Endothelial cell of umbilical vein (primary cell): ENCODE measurements at regions not wholly inside any gene's neighbourhood (a gene's known extent, or its start where the extent isn't known, plus 50 kb on each side); places are given as distances from the start of the nearest gene placed in this dataset.

Experiments used
- BruUV-seq: library from RNA; stranded (reverse); fragments of 400-500 nt; replicated peaks from 2 replicates; lab custom pipeline; 2021; lab: Mats Ljungman, UMichigan
- CTCF ChIA-PET: fragments of 300-600, 350-600 bp; sonication (Branson Sonifier 250); formaldehyde crosslinking; loops from one replicate; lab custom pipeline; 2021; ENCODE audit warnings: antibody characterized with exemption, inconsistent platforms; lab: Charles Lee
- POLR2A ChIA-PET: fragments of 300-600, 350-600 bp; sonication (Branson Sonifier 250); formaldehyde crosslinking; loops from one replicate; lab custom pipeline; 2021; ENCODE audit warnings: antibody characterized with exemption, inconsistent platforms; lab: Charles Lee
- DNase-seq: peaks from one replicate; pipeline ENCODE4 v3.0.0-alpha.2; 2011; ENCODE audit warnings: low read depth, low spot score
- FAIRE-seq: peaks from 2 replicates; lab custom pipeline; 2011; peaks lifted over from hg19 to GRCh38; lab: Jason Lieb, UNC
- H2AFZ ChIP-seq: 2 replicates; pipeline ENCODE4 v1.6.0; 2012; ENCODE audit warnings: low read depth, low read length, control low read depth, inconsistent platforms
- H3K27ac ChIP-seq: 2 replicates; pipeline ENCODE4 v1.5.1; 2011; ENCODE audit warnings: low read depth, mild to moderate bottlenecking, control low read depth, low read length, moderate library complexity; ENCODE audit not compliant: insufficient read depth
- H3K27me3 ChIP-seq, 2 experiments: 2 replicates each; pipeline versions ENCODE4 v1.6.0 to v1.6.1; 2011; ENCODE audit warnings: low read length in 2 of 2, mixed read lengths in 1 of 2; ENCODE audit not compliant: control insufficient read depth in 2 of 2, insufficient read depth in 2 of 2
- H3K36me3 ChIP-seq, 2 experiments: 2 replicates in 1 of 2; 3 replicates in 1 of 2; pipeline ENCODE4 v1.5.1; 2011; ENCODE audit warnings: low read length in 2 of 2, mild to moderate bottlenecking in 1 of 2, moderate library complexity in 1 of 2; ENCODE audit not compliant: control insufficient read depth in 2 of 2, insufficient read depth in 2 of 2; ENCODE audit errors: extremely low read depth in 1 of 2
- H3K4me1 ChIP-seq: 3 replicates; pipeline ENCODE4 v1.5.1; 2011; ENCODE audit warnings: mild to moderate bottlenecking, low read length; ENCODE audit not compliant: control insufficient read depth, insufficient read depth; ENCODE audit errors: extremely low read depth
- H3K4me2 ChIP-seq: 2 replicates; pipeline ENCODE4 v1.6.1; 2011; ENCODE audit warnings: low read length, control low read depth, mixed read lengths; ENCODE audit not compliant: insufficient read depth
- H3K4me3 ChIP-seq, 3 experiments: fragments of 200-600 bp in 1 of 3; sonication (generic), shearing (Covaris generic) in 1 of 3; replicated peaks in 1 of 3; 2 replicates each; pipeline ENCODE4 v1.5.1; 2011 to 2016; ENCODE audit warnings: control low read depth in 3 of 3, low read length in 3 of 3, mild to moderate bottlenecking in 2 of 3, inconsistent platforms in 1 of 3, low read depth in 1 of 3, moderate library complexity in 1 of 3; ENCODE audit not compliant: insufficient read depth in 1 of 3
- H3K79me2 ChIP-seq: 2 replicates; pipeline ENCODE4 v1.6.0; 2012; ENCODE audit warnings: low read length, inconsistent platforms; ENCODE audit not compliant: control insufficient read depth, insufficient read depth
- H3K9ac ChIP-seq: replicated peaks from 2 replicates; pipeline ENCODE3; 2011; ENCODE audit warnings: low read length, control low read depth; ENCODE audit not compliant: insufficient read depth; ENCODE audit errors: extremely low read depth
- H3K9me1 ChIP-seq: replicated peaks from 3 replicates; pipeline ENCODE4 v1.6.0; 2011; ENCODE audit warnings: mild to moderate bottlenecking, low read length; ENCODE audit not compliant: control insufficient read depth, insufficient read depth; ENCODE audit errors: extremely low read depth
- H3K9me3 ChIP-seq: replicated peaks from 2 replicates; pipeline ENCODE4 v1.5.1; 2012; ENCODE audit warnings: low read length, inconsistent platforms; ENCODE audit not compliant: control insufficient read depth, insufficient read depth
- H4K20me1 ChIP-seq: replicated peaks from 2 replicates; pipeline ENCODE3; 2011; ENCODE audit warnings: mild to moderate bottlenecking, low read length; ENCODE audit not compliant: control insufficient read depth, insufficient read depth; ENCODE audit errors: extremely low read depth
- EZH2 ChIP-seq: IDR thresholded peaks from 2 replicates; pipeline ENCODE4 v1.6.1; 2012; ENCODE audit warnings: borderline replicate concordance, low read depth, mild to moderate bottlenecking, moderate library complexity, low read length, inconsistent platforms; ENCODE audit not compliant: severe bottlenecking
- FOS ChIP-seq: IDR thresholded peaks from 2 replicates; pipeline ENCODE4 v1.6.1; 2011; ENCODE audit warnings: mild to moderate bottlenecking, low read length, moderate library complexity, borderline replicate concordance; ENCODE audit not compliant: insufficient read depth
- GATA2 ChIP-seq: IDR thresholded peaks from 2 replicates; pipeline ENCODE4 v1.7.0; 2011; ENCODE audit warnings: low read depth, mild to moderate bottlenecking, moderate library complexity, mixed read lengths, low read length; ENCODE audit not compliant: insufficient read length, insufficient read depth
- JUN ChIP-seq: IDR thresholded peaks from 2 replicates; pipeline ENCODE4 v1.6.1; 2011; ENCODE audit warnings: borderline replicate concordance, low read depth; ENCODE audit not compliant: insufficient read length, insufficient read depth
- MYC ChIP-seq: IDR thresholded peaks from one replicate; pipeline ENCODE4 v1.6.1; 2011; ENCODE audit warnings: mild to moderate bottlenecking, low read depth, low read length
- POLR2A ChIP-seq: IDR thresholded peaks from 2 replicates; pipeline ENCODE4 v1.6.1; 2012; ENCODE audit warnings: low read depth, mild to moderate bottlenecking, control low read depth, low read length
- POLR2AphosphoS5 ChIP-seq: IDR thresholded peaks from 2 replicates; pipeline ENCODE4 v1.6.1; 2012; ENCODE audit warnings: low read depth, mild to moderate bottlenecking, control low read depth, low read length, moderate library complexity; ENCODE audit not compliant: insufficient read depth
- dilution Hi-C: fragments of 300-500 bp; cut with MboI; formaldehyde crosslinking; loops from one replicate; pipeline ENCODE4 v1.15.0; 2019; ENCODE audit warnings: low sequenced_read_pairs; ENCODE audit not compliant: extremely low pct_ligation_motif_present
- intact Hi-C: fragments of 100-400 bp; cut with micrococcal nuclease; formaldehyde crosslinking; loops from one replicate; pipeline ENCODE4 v1.10.0; 2022
- TF ChIP-seq, protein P1 (sequence below), 2 donors: IDR thresholded peaks; 1 replicate in 1 of 2; 2 replicates in 1 of 2; pipeline ENCODE4 v1.5.1; 2011; ENCODE audit warnings: low read length in 2 of 2, mild to moderate bottlenecking in 2 of 2, moderate library complexity in 2 of 2, control low read depth in 1 of 2, inconsistent platforms in 1 of 2, low read depth in 1 of 2; ENCODE audit not compliant: insufficient read depth in 1 of 2; ENCODE audit errors: extremely low read depth in 1 of 2
- TF ChIP-seq, protein P2 (sequence below): IDR thresholded peaks from 2 replicates; pipeline ENCODE4 v1.6.1; 2011; ENCODE audit not compliant: insufficient read depth, insufficient read length

DNA sequence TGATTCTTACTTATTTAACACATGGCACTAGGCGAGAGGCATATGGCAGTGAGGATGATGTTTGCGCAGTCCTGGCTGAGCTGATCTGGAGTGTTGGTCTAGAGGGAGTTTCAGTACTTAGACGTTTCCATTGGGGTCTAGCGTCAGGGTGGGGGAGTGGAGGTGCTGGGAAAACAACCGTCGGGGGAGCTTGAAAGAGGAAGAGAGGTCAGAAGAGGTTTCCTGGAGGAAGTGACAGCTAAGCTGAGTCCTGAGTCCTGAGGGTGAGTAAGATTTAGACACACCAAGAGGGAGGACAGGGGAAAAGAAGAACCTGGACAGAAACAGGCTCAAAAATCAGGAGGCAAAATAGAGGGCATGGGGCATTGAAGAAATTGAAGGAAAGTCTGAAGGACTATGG, 81.4 kb downstream of the ALOX5AP start:
- no peak overlapping the region for H3K4me3 ChIP-seq
- H3K9me1 ChIP-seq = no peaks in the 10 kb centered on the region
- DNase-seq (peak; percentile 81), FAIRE-seq (peak; percentile 89)
- peak overlapping the region; percentile 50 for H3K9ac ChIP-seq
- H2AFZ ChIP-seq = peak overlapping the region; percentile 90
- H3K36me3 ChIP-seq = no peaks in the 10 kb centered on the region
- no TSS peak for BruUV-seq
- peak; percentile 59 for TF ChIP-seq POLR2AphosphoS5
- TF ChIP-seq, protein P1, sequence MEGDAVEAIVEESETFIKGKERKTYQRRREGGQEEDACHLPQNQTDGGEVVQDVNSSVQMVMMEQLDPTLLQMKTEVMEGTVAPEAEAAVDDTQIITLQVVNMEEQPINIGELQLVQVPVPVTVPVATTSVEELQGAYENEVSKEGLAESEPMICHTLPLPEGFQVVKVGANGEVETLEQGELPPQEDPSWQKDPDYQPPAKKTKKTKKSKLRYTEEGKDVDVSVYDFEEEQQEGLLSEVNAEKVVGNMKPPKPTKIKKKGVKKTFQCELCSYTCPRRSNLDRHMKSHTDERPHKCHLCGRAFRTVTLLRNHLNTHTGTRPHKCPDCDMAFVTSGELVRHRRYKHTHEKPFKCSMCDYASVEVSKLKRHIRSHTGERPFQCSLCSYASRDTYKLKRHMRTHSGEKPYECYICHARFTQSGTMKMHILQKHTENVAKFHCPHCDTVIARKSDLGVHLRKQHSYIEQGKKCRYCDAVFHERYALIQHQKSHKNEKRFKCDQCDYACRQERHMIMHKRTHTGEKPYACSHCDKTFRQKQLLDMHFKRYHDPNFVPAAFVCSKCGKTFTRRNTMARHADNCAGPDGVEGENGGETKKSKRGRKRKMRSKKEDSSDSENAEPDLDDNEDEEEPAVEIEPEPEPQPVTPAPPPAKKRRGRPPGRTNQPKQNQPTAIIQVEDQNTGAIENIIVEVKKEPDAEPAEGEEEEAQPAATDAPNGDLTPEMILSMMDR (IDR thresholded peaks at IDR 0.05; ENCODE audit: extremely low read depth in 1 of 2, insufficient read depth in 1 of 2, low read depth in 1 of 2, low read length in 2 of 2) = no peak
- TF ChIP-seq, protein P2, sequence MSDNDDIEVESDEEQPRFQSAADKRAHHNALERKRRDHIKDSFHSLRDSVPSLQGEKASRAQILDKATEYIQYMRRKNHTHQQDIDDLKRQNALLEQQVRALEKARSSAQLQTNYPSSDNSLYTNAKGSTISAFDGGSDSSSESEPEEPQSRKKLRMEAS = no peak
- TF ChIP-seq JUN = peak; percentile 29
- TF ChIP-seq EZH2 = no peak
- no peak for TF ChIP-seq GATA2
- no peak for TF ChIP-seq MYC
- TF ChIP-seq FOS = peak; percentile 84
- no peak for TF ChIP-seq POLR2A
- peak overlapping the region; percentile 87 for H3K27ac ChIP-seq
- H3K9me3 ChIP-seq = no peaks in the 10 kb centered on the region
- peak overlapping the region; percentile 61 for H3K4me2 ChIP-seq
- dilution Hi-C loops (no loop called here), intact Hi-C loops (loop anchor here (1.0 to 2.0 kb wide), 2 partner anchors 48 to 54 kb away; no protein-coding TSS in a partner anchor)
- H3K27me3 ChIP-seq = no peaks in the 10 kb centered on the region
- ChIA-PET POLR2A (interaction anchor here (1.2 kb wide), 1 partner anchor 54 kb away, joined by 6 read pairs; no protein-coding TSS in a partner anchor), CTCF (interaction anchor here (0.9 to 1.4 kb wide), 6 partner anchors 8 to 228 kb away, joined by 3 to 16 read pairs (median 4); no protein-coding TSS in a partner anchor)
- H3K4me1 ChIP-seq = peaks cover 25% of the 10 kb centered on the region
- no peaks in the 10 kb centered on the region for H3K79me2 ChIP-seq
- no peaks in the 10 kb centered on the region for H4K20me1 ChIP-seq
